ENCODE measurements at regions not wholly inside any gene's neighbourhood (a gene's known extent, or its start where the extent isn't known, plus 50 kb on each side); places are given as distances from the start of the nearest gene placed in this dataset.
A peak's percentile ranks its signal among the peaks of the same experiment; 100 is the strongest.

GRCh38 chr12:24015833-24016160 lies 66.3 kb upstream of the SOX5 start:
- TF ChIP-seq, protein P1, sequence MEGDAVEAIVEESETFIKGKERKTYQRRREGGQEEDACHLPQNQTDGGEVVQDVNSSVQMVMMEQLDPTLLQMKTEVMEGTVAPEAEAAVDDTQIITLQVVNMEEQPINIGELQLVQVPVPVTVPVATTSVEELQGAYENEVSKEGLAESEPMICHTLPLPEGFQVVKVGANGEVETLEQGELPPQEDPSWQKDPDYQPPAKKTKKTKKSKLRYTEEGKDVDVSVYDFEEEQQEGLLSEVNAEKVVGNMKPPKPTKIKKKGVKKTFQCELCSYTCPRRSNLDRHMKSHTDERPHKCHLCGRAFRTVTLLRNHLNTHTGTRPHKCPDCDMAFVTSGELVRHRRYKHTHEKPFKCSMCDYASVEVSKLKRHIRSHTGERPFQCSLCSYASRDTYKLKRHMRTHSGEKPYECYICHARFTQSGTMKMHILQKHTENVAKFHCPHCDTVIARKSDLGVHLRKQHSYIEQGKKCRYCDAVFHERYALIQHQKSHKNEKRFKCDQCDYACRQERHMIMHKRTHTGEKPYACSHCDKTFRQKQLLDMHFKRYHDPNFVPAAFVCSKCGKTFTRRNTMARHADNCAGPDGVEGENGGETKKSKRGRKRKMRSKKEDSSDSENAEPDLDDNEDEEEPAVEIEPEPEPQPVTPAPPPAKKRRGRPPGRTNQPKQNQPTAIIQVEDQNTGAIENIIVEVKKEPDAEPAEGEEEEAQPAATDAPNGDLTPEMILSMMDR (IDR thresholded peaks at IDR 0.05; ENCODE audit: unreplicated experiment): no peak
- Mint-ChIP-seq H3K4me3 (ENCODE audit: low read depth) (no peak overlapping the region), H3K9me3 (ENCODE audit: low read depth) (peaks cover 14% of the 10 kb centered on the region), H3K4me1 (ENCODE audit: low read depth) (peaks cover 9% of the 10 kb centered on the region), H3K36me3 (ENCODE audit: insufficient read depth) (no peaks in the 10 kb centered on the region), H3K27ac (no peak overlapping the region), H3K27me3 (no peaks in the 10 kb centered on the region)
- no peak for DNase-seq (ENCODE audit: low spot score, unreplicated experiment)

DNA sequence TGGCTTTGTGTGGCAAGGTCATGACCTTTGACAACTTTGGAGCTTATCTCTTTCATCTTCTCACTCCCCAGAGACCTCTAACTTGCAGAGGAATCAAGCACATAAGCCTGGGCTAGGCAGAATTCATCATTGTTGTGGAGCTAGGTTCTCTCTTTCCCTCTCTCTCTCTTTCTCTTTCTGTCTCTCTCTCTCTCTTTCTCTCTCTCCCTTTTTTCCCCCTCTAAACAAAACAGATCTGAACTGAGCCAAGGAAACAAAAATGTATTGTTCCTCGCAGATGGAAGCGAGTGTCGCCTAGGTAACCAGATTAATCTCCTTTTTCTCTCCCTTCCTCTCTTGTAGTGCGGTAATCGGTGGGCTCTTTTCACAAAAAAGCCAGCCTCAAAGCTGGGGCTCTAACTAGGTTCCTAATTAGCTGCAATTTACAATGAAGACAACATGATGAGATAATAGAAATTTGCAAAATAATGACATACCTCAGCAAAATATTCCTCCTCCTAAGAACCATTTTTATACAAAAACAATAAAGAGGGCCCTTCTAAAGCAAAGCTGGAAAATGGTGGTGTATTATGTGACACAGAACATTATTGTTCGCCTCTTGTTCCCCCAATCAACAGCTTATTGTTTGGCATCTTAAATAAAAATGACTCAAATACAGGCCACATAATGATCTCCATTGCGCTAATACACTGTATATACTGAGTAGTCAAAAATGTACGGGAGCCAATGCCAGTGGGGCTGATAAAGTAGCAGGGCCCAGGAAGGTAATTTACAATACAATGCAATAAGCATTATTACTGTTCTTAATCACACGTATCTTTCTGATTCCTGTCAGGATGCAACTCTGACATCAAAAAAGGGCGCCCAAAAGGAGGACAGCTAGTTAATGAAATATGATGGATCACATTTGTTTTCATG lies 65.7 kb upstream of the SOX5 start:
- Mint-ChIP-seq H3K27me3 (no peaks in the 10 kb centered on the region), H3K9me3 (ENCODE audit: low read depth) (peaks cover 13% of the 10 kb centered on the region), H3K27ac (peak overlapping the region; percentile 7), H3K4me1 (ENCODE audit: low read depth) (peaks cover 7% of the 10 kb centered on the region), H3K36me3 (ENCODE audit: insufficient read depth) (no peaks in the 10 kb centered on the region), H3K4me3 (ENCODE audit: low read depth) (no peak overlapping the region)
- TF ChIP-seq, protein P1 (IDR thresholded peaks at IDR 0.05; ENCODE audit: unreplicated experiment): no peak
- no peak for DNase-seq (ENCODE audit: low spot score, unreplicated experiment)

GRCh38 chr12:24014240-24014639 lies 64.8 kb upstream of the SOX5 start:
- Mint-ChIP-seq H3K27ac (no peak overlapping the region), H3K27me3 (no peaks in the 10 kb centered on the region), H3K36me3 (ENCODE audit: insufficient read depth) (no peaks in the 10 kb centered on the region), H3K4me3 (ENCODE audit: low read depth) (no peak overlapping the region), H3K9me3 (ENCODE audit: low read depth) (peaks cover 13% of the 10 kb centered on the region), H3K4me1 (ENCODE audit: low read depth) (peaks cover 5% of the 10 kb centered on the region)
- TF ChIP-seq, protein P1 (IDR thresholded peaks at IDR 0.05; ENCODE audit: unreplicated experiment): no peak
- DNase-seq (ENCODE audit: low spot score, unreplicated experiment): no peak

GRCh38 chr12:24012528-24012927 lies 63.1 kb upstream of the SOX5 start:
- Mint-ChIP-seq H3K4me1 (ENCODE audit: low read depth) (peaks cover 5% of the 10 kb centered on the region), H3K36me3 (ENCODE audit: insufficient read depth) (no peaks in the 10 kb centered on the region), H3K9me3 (ENCODE audit: low read depth) (peaks cover 8% of the 10 kb centered on the region), H3K27ac (no peak overlapping the region), H3K4me3 (ENCODE audit: low read depth) (no peak overlapping the region), H3K27me3 (no peaks in the 10 kb centered on the region)
- TF ChIP-seq, protein P1 (IDR thresholded peaks at IDR 0.05; ENCODE audit: unreplicated experiment): no peak
- no peak for DNase-seq (ENCODE audit: low spot score, unreplicated experiment)

DNA sequence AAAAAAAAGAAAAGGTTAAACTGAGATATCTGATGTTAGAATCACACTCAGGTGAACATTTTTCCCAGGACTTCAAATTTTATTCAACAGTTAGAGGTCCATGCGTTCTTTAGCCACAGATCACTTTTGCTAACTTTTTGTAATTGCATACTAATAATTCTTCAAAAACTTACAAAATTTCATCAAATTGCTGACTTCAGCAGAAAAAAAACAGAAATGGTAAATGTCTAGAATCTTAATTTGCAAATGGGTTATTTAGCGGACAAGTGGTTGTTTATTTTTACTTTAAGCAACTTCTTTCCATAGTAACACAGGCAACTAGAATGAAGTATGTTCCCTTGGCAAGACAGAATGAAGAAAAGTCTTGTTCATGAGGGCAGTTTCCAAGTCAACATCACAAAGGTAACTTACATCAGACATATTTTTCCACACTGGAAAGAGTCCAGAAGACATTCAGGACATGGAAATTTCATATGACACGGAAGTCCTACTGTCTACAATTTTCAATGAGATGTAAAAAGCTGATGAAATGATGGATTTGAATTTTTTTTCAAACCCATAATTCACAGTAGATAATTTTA lies 62.5 kb upstream of the SOX5 start:
- TF ChIP-seq, protein P1 (IDR thresholded peaks at IDR 0.05; ENCODE audit: unreplicated experiment): no peak
- H3K4me3 Mint-ChIP-seq (ENCODE audit: low read depth): no peak overlapping the region
- no peaks in the 10 kb centered on the region for H3K36me3 Mint-ChIP-seq (ENCODE audit: insufficient read depth)
- H3K9me3 Mint-ChIP-seq (ENCODE audit: low read depth): peaks cover 8% of the 10 kb centered on the region
- peaks cover 5% of the 10 kb centered on the region for H3K4me1 Mint-ChIP-seq (ENCODE audit: low read depth)
- no peaks in the 10 kb centered on the region for H3K27me3 Mint-ChIP-seq
- H3K27ac Mint-ChIP-seq: no peak overlapping the region
- no peak for DNase-seq (ENCODE audit: low spot score, unreplicated experiment)
